ENCODE measurements at regions not wholly inside any gene's neighbourhood (a gene's known extent, or its start where the extent isn't known, plus 50 kb on each side); places are given as distances from the start of the nearest gene placed in this dataset.

- DNase-seq, result no peak
Observed at GRCh38 chr2:239700686-239701345, 300.0 kb upstream of the HDAC4 start.

GRCh38 chr2:239697399-239698164, 296.8 kb upstream of the HDAC4 start:
- DNase-seq, result no peak

- no peak for DNase-seq
Observed at GRCh38 chr2:239696559-239697207, 295.9 kb upstream of the HDAC4 start.

GRCh38 chr2:239695728-239696240, 295.0 kb upstream of the HDAC4 start:
- no peak for DNase-seq

- DNase-seq, result no peak
Observed at GRCh38 chr2:239695106-239695727, 294.4 kb upstream of the HDAC4 start.

GRCh38 chr2:239694487-239694886, 293.7 kb upstream of the HDAC4 start:
- DNase-seq, result no peak

GRCh38 chr2:239693761-239694415, 293.1 kb upstream of the HDAC4 start:
- DNase-seq, result no peak

- DNase-seq, result no peak
Observed at GRCh38 chr2:239693330-239693729, 292.5 kb upstream of the HDAC4 start.

GRCh38 chr2:239692919-239693318, 292.1 kb upstream of the HDAC4 start:
- no peak for DNase-seq

GRCh38 chr2:239692362-239692851, 291.6 kb upstream of the HDAC4 start:
- DNase-seq, result peak; percentile 6

- no peak for DNase-seq
Observed at GRCh38 chr2:239691720-239692119, 290.9 kb upstream of the HDAC4 start.

- DNase-seq, result no peak
Observed at GRCh38 chr2:239690651-239691631, 290.1 kb upstream of the HDAC4 start.

GRCh38 chr2:239689985-239690384, 289.2 kb upstream of the HDAC4 start:
- DNase-seq, result no peak

- no peak for DNase-seq
Observed at GRCh38 chr2:239689410-239689809, 288.6 kb upstream of the HDAC4 start.

GRCh38 chr2:239688840-239689239, 288.0 kb upstream of the HDAC4 start:
- no peak for DNase-seq

- no peak for DNase-seq
Observed at GRCh38 chr2:239688122-239688681, 287.4 kb upstream of the HDAC4 start.

- no peak for DNase-seq
Observed at GRCh38 chr2:239687441-239687840, 286.6 kb upstream of the HDAC4 start.

GRCh38 chr2:239685965-239686364, 285.1 kb upstream of the HDAC4 start:
- no peak for DNase-seq

- no peak for DNase-seq
Observed at GRCh38 chr2:239685556-239685955, 284.7 kb upstream of the HDAC4 start.

GRCh38 chr2:239684996-239685395, 284.2 kb upstream of the HDAC4 start:
- DNase-seq, result no peak

- DNase-seq, result no peak
Observed at GRCh38 chr2:239684271-239684810, 283.5 kb upstream of the HDAC4 start.
